SK-N-SH (cell line): ENCODE measurements at regions not wholly inside any gene's neighbourhood (a gene's known extent, or its start where the extent isn't known, plus 50 kb on each side); places are given as distances from the start of the nearest gene placed in this dataset.

ENCODE experiments used
- CTCF ChIA-PET: fragments of 300-600, 350-600 bp; formaldehyde crosslinking; extraction: SDS; loops from one replicate; lab custom pipeline; 2021; lab: Yijun Ruan, JAX
- POLR2A ChIA-PET: fragments of 350-600 bp; sonication (Branson Sonifier 250); formaldehyde crosslinking; extraction: SDS; loops from one replicate; lab custom pipeline; 2020; ENCODE audit warnings: antibody characterized with exemption, inconsistent platforms; lab: Yijun Ruan, JAX
- DNase-seq: peaks from one replicate; pipeline ENCODE4 v3.0.0; 2012
- H2AFZ ChIP-seq: fragments of 200-600 bp; sonication (generic); 2 replicates; pipeline ENCODE4 v1.8.1; 2016; ENCODE audit warnings: antibody characterized with exemption, mild to moderate bottlenecking, low read depth
- H3F3A ChIP-seq: fragments of 200-600 bp; sonication (generic); replicated peaks from 2 replicates; pipeline ENCODE3; 2016; ENCODE audit warnings: antibody characterized with exemption, mild to moderate bottlenecking; ENCODE audit not compliant: insufficient read depth
- H3K27ac ChIP-seq, 2 experiments: fragments of 200-500 bp in 1 of 2; fragments of 200-600 bp in 1 of 2; sonication (Bioruptor generic) in 1 of 2; sonication (generic), shearing (Covaris generic) in 1 of 2; 2 replicates each; pipeline versions ENCODE4 v1.5.1 to v1.6.1; 2014 to 2016; ENCODE audit warnings: low read depth in 2 of 2, inconsistent platforms in 1 of 2, low read length in 1 of 2, mild to moderate bottlenecking in 1 of 2, mixed read lengths in 1 of 2
- H3K27me3 ChIP-seq: fragments of 200-600 bp; sonication (generic), shearing (Covaris generic); 2 replicates; pipeline ENCODE4 v1.6.1; 2016; ENCODE audit warnings: mixed run types; ENCODE audit not compliant: insufficient read depth
- H3K36me3 ChIP-seq, 2 experiments: fragments of 200-500 bp in 1 of 2; fragments of 200-600 bp in 1 of 2; sonication (Bioruptor generic) in 1 of 2; sonication (generic) in 1 of 2; replicated peaks in 1 of 2; 2 replicates each; pipeline versions ENCODE3 to v1.5.1; 2014 to 2016; ENCODE audit warnings: low read length in 1 of 2, mild to moderate bottlenecking in 1 of 2; ENCODE audit not compliant: insufficient read depth in 2 of 2, control insufficient read depth in 1 of 2
- H3K4me1 ChIP-seq, 2 experiments: fragments of 200-500 bp in 1 of 2; fragments of 200-600 bp in 1 of 2; sonication (Bioruptor generic) in 1 of 2; sonication (generic), shearing (Covaris generic) in 1 of 2; 2 replicates each; pipeline versions ENCODE4 v1.5.1 to v1.6.1; 2014 to 2016; ENCODE audit warnings: low read depth in 1 of 2, low read length in 1 of 2, mixed run types in 1 of 2; ENCODE audit not compliant: insufficient read depth in 2 of 2, control insufficient read depth in 1 of 2
- H3K4me2 ChIP-seq: fragments of 200-600 bp; sonication (generic), shearing (Covaris generic); 2 replicates; pipeline ENCODE4 v1.6.1; 2017; ENCODE audit warnings: mixed run types
- H3K4me3 ChIP-seq, 2 experiments: fragments of 200-500 bp in 1 of 2; fragments of 200-600 bp in 1 of 2; sonication (Bioruptor generic) in 1 of 2; sonication (generic), shearing (Covaris generic) in 1 of 2; 2 replicates each; pipeline versions ENCODE4 v1.5.1 to v1.8.1; 2014 to 2016; ENCODE audit warnings: low read depth in 2 of 2, inconsistent platforms in 1 of 2, low read length in 1 of 2, mild to moderate bottlenecking in 1 of 2, mixed read lengths in 1 of 2, moderate library complexity in 1 of 2
- H3K79me2 ChIP-seq: fragments of 200-600 bp; sonication (generic); 2 replicates; pipeline ENCODE4 v1.8.1; 2017; ENCODE audit warnings: mild to moderate bottlenecking; ENCODE audit not compliant: insufficient read depth
- H3K9ac ChIP-seq: fragments of 200-600 bp; sonication (generic); 2 replicates; pipeline ENCODE4 v1.6.1; 2017; ENCODE audit warnings: mixed run types
- H3K9me2 ChIP-seq: fragments of 200-600 bp; sonication (generic); 2 replicates; pipeline ENCODE4 v1.6.1; 2017; ENCODE audit warnings: mixed run types
- H3K9me3 ChIP-seq: fragments of 200-600 bp; sonication (generic); 2 replicates; pipeline ENCODE4 v1.6.1; 2017; ENCODE audit warnings: mixed run types, mild to moderate bottlenecking, moderate library complexity
- H4K20me1 ChIP-seq: fragments of 200-600 bp; sonication (generic); 2 replicates; pipeline ENCODE4 v1.6.1; 2017; ENCODE audit warnings: mild to moderate bottlenecking, mixed run types; ENCODE audit not compliant: insufficient read depth
- CHD2 ChIP-seq: fragments of 150-350 bp; IDR thresholded peaks from 2 replicates; pipeline ENCODE4 v1.6.1; 2018; ENCODE audit warnings: low read length; ENCODE audit not compliant: partially characterized antibody
- ELF1 ChIP-seq: IDR thresholded peaks from 2 replicates; pipeline ENCODE4 v1.4.0; 2012
- EP300 ChIP-seq, 2 experiments: IDR thresholded peaks; 2 replicates each; pipeline versions ENCODE4 v1.4.0 to v1.6.1; 2012; ENCODE audit warnings: borderline replicate concordance in 1 of 2, low read depth in 1 of 2, low read length in 1 of 2
- FOSL2 ChIP-seq: IDR thresholded peaks from 2 replicates; pipeline ENCODE4 v1.4.0; 2012; ENCODE audit warnings: low read depth, mild to moderate bottlenecking, moderate library complexity, borderline replicate concordance
- FOXM1 ChIP-seq: IDR thresholded peaks from 2 replicates; pipeline ENCODE4 v1.4.0; 2012; ENCODE audit warnings: low read depth, mild to moderate bottlenecking
- JUND ChIP-seq: IDR thresholded peaks from 2 replicates; pipeline ENCODE4 v1.4.0; 2012
- NFIC ChIP-seq: IDR thresholded peaks from 2 replicates; pipeline ENCODE4 v1.4.0; 2012; ENCODE audit warnings: borderline replicate concordance
- POLR2AphosphoS5 ChIP-seq: IDR thresholded peaks from 2 replicates; pipeline ENCODE4 v1.6.1; 2012; ENCODE audit warnings: low read depth, low read length
- RAD21 ChIP-seq: IDR thresholded peaks from 2 replicates; pipeline ENCODE4 v1.6.1; 2012; ENCODE audit warnings: mild to moderate bottlenecking, low read length
- RXRA ChIP-seq: IDR thresholded peaks from 2 replicates; pipeline ENCODE4 v1.4.0; 2012; ENCODE audit warnings: low read depth, mild to moderate bottlenecking, borderline replicate concordance
- SIN3A ChIP-seq: IDR thresholded peaks from 2 replicates; pipeline ENCODE4 v1.6.1; 2012; ENCODE audit warnings: low read depth, mild to moderate bottlenecking, low read length, moderate library complexity, borderline replicate concordance
- SMC3 ChIP-seq: IDR thresholded peaks from 2 replicates; pipeline ENCODE4 v1.6.1; 2012; ENCODE audit warnings: low read depth, low read length, improper control_type of control experiment
- TCF12 ChIP-seq: IDR thresholded peaks from 2 replicates; pipeline ENCODE4 v1.4.0; 2012
- USF1 ChIP-seq: IDR thresholded peaks from 2 replicates; pipeline ENCODE4 v1.4.0; 2012; ENCODE audit warnings: low read depth, borderline replicate concordance
- YY1 ChIP-seq: IDR thresholded peaks from 2 replicates; pipeline ENCODE4 v1.4.0; 2012; ENCODE audit warnings: low read depth, mild to moderate bottlenecking
- WGBS: methylation state at CpG from one replicate; pipeline ENCODE4 v1.1.6; 2017; ENCODE audit warnings: low lambda C conversion rate; 5-methylcytosine and 5-hydroxymethylcytosine counted together
- TF ChIP-seq, protein P1 (sequence below): fragments of 150-350 bp; IDR thresholded peaks from 2 replicates; pipeline ENCODE4 v1.6.1; 2017; ENCODE audit warnings: antibody characterized with exemption, low read length, low read depth, borderline replicate concordance
- TF ChIP-seq, protein P2 (sequence below): IDR thresholded peaks from 2 replicates; pipeline ENCODE4 v1.4.0; 2012; ENCODE audit warnings: low read depth
- TF ChIP-seq, protein P3 (sequence below): fragments of 150-350 bp; IDR thresholded peaks from 2 replicates; pipeline ENCODE4 v1.6.1; 2016; ENCODE audit warnings: mild to moderate bottlenecking, low read depth, low read length

GRCh38 chr3:177312491-177312890 is 115.2 kb upstream of the TBL1XR1 start:
- H3K9ac ChIP-seq, result no peak overlapping the region
- no peak overlapping the region for H3K27ac ChIP-seq
- no peak overlapping the region for H3K4me2 ChIP-seq
- H3K9me3 ChIP-seq, result peaks cover 8% of the 10 kb centered on the region
- ChIA-PET CTCF (no interaction called here), POLR2A (no interaction called here)
- H4K20me1 ChIP-seq, result no peaks in the 10 kb centered on the region
- H3K4me3 ChIP-seq, result no peak overlapping the region
- H3K9me2 ChIP-seq, result no peaks in the 10 kb centered on the region
- H3K79me2 ChIP-seq, result no peaks in the 10 kb centered on the region
- H3K36me3 ChIP-seq, result no peaks in the 10 kb centered on the region
- WGBS, result 99% methylated on average over 5 of the region's 5 CpGs
- TF ChIP-seq SIN3A (no peak), FOSL2 (no peak)
- TF ChIP-seq, protein P1, sequence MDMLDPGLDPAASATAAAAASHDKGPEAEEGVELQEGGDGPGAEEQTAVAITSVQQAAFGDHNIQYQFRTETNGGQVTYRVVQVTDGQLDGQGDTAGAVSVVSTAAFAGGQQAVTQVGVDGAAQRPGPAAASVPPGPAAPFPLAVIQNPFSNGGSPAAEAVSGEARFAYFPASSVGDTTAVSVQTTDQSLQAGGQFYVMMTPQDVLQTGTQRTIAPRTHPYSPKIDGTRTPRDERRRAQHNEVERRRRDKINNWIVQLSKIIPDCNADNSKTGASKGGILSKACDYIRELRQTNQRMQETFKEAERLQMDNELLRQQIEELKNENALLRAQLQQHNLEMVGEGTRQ, result no peak
- TF ChIP-seq, all 33 proteins: peak for 0
- DNase-seq, result no peak
- H3K27me3 ChIP-seq, result no peaks in the 10 kb centered on the region
- H3F3A ChIP-seq, result no peaks in the 10 kb centered on the region
- H3K4me1 ChIP-seq, result no peaks in the 10 kb centered on the region
- no peak overlapping the region for H2AFZ ChIP-seq

- CTCF ChIA-PET, result interaction anchor here (1.1 kb wide), 1 partner anchor 18 kb away, joined by 4 read pairs; no protein-coding TSS in a partner anchor
- 100% methylated on average over 3 of the region's 3 CpGs for WGBS
- no peaks in the 10 kb centered on the region for H4K20me1 ChIP-seq
- no peaks in the 10 kb centered on the region for H3K27me3 ChIP-seq
- no peaks in the 10 kb centered on the region for H3K9me2 ChIP-seq
- DNase-seq, result no peak
- H3K4me3 ChIP-seq, result no peak overlapping the region
- H3F3A ChIP-seq, result no peaks in the 10 kb centered on the region
- no peaks in the 10 kb centered on the region for H3K4me1 ChIP-seq
- no peak overlapping the region for H3K9ac ChIP-seq
- H2AFZ ChIP-seq, result no peak overlapping the region
- no peak overlapping the region for H3K4me2 ChIP-seq
- TF ChIP-seq RXRA, result no peak
- TF ChIP-seq YY1, result no peak
- no peak for TF ChIP-seq POLR2AphosphoS5
- no peak for TF ChIP-seq USF1
- no peak for TF ChIP-seq ELF1
- no peak for TF ChIP-seq SIN3A
- TF ChIP-seq FOXM1, result no peak
- TF ChIP-seq EP300 (IDR thresholded peaks at IDR 0.05; ENCODE audit: borderline replicate concordance in 1 of 2, low read depth in 1 of 2, low read length in 1 of 2), result no peak
- no peak for TF ChIP-seq CHD2
- TF ChIP-seq, protein P2, sequence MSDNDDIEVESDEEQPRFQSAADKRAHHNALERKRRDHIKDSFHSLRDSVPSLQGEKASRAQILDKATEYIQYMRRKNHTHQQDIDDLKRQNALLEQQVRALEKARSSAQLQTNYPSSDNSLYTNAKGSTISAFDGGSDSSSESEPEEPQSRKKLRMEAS, result no peak
- no peak for TF ChIP-seq TCF12
- no peak for TF ChIP-seq JUND
- TF ChIP-seq NFIC, result no peak
- TF ChIP-seq, protein P1, result no peak
- TF ChIP-seq, protein P3, sequence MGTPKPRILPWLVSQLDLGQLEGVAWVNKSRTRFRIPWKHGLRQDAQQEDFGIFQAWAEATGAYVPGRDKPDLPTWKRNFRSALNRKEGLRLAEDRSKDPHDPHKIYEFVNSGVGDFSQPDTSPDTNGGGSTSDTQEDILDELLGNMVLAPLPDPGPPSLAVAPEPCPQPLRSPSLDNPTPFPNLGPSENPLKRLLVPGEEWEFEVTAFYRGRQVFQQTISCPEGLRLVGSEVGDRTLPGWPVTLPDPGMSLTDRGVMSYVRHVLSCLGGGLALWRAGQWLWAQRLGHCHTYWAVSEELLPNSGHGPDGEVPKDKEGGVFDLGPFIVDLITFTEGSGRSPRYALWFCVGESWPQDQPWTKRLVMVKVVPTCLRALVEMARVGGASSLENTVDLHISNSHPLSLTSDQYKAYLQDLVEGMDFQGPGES, result no peak
- no peak for TF ChIP-seq RAD21
- TF ChIP-seq SMC3, result no peak
- H3K79me2 ChIP-seq, result no peaks in the 10 kb centered on the region
- POLR2A ChIA-PET, result no interaction called here
- H3K27ac ChIP-seq, result no peak overlapping the region
- H3K36me3 ChIP-seq, result no peaks in the 10 kb centered on the region
- peaks cover 8% of the 10 kb centered on the region for H3K9me3 ChIP-seq
Observed at GRCh38 chr3:177314897-177315296, 117.6 kb upstream of the TBL1XR1 start.
